G401.6 (cell line): ENCODE measurements at regions not wholly inside any gene's neighbourhood (a gene's known extent, or its start where the extent isn't known, plus 50 kb on each side); places are given as distances from the start of the nearest gene placed in this dataset.

Source experiments
- FAIRE-seq: peaks from 2 replicates; lab custom pipeline; 2012; peaks lifted over from hg19 to GRCh38; lab: Jason Lieb, UNC

DNA sequence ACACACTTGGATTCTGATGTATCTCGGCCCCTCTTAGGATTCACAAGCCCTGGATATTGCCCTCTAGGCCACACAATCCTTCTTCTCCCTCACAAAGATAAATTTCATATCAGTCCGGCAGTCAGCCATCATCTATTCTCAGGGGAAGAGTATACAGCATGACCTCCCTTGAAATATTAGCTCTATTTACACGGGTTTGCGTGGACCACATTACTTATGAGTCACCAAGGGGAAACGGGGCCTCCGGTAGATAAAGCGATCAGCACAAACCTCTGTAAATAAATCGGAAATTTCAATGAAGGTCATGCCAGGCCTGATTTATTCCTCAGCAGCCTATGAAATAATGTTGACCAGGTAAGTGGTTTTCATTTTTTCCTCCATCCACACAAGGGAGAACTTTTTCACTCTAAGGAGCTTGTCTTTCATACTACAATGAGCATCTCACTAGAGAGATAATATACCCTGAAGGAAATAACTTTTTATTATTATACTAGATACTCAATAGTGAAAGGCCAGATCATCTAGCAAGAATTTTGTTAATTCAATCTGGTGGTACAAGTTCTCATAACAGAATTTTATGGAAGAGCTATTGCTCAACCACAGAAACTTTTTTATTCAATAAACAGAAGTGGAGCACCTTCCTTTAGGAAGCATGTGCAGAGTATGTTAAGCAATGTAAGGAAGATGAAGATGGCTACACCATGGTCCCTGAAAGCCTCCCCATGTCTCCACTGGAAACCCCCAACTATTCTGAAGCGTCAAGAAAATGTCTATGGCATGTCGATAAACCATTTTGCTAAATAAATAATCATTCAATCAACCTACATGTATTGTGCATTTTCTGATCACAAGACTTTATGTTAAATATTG, 125.2 kb upstream of the PIK3C3 start:
- FAIRE-seq, result no peak

DNA sequence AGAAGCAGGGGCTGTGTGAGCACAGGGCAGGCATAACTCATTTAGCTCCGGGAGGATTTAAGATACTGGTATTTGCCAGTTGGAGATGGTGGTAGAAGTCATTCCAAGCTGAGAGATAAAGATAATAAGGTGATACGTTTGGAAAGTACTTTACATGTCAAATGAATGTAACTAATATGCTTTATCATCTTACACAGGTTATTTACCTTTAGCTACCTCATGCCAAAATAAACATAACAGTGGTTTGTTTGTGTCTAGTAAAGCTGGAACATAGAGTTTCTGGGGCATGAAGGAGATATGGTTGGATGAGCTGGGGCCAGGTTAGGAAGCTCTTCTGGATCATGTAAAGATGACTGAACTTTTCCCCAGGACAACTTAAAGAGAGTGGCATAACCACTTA, 126.9 kb upstream of the PIK3C3 start:
- FAIRE-seq, result no peak

DNA sequence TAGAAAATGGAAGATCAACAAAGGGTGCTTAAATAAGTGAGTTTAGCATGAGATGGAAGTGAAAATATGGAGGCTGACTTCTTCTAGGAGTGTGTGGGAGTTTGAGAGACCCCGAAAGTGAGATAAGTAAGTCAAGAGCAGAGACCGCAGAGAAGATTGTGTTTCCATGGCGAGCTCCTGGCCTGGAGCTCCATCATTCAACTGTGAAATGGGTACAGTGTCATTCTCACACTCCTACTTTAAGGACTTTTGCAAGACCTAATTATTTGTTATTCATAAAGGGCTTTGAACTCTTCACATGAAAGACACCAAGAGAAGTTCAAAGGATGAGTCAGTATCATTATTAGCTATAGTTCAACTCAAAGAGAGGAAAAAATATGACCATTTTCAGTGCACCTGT, 134.2 kb upstream of the PIK3C3 start:
- FAIRE-seq, result no peak

DNA sequence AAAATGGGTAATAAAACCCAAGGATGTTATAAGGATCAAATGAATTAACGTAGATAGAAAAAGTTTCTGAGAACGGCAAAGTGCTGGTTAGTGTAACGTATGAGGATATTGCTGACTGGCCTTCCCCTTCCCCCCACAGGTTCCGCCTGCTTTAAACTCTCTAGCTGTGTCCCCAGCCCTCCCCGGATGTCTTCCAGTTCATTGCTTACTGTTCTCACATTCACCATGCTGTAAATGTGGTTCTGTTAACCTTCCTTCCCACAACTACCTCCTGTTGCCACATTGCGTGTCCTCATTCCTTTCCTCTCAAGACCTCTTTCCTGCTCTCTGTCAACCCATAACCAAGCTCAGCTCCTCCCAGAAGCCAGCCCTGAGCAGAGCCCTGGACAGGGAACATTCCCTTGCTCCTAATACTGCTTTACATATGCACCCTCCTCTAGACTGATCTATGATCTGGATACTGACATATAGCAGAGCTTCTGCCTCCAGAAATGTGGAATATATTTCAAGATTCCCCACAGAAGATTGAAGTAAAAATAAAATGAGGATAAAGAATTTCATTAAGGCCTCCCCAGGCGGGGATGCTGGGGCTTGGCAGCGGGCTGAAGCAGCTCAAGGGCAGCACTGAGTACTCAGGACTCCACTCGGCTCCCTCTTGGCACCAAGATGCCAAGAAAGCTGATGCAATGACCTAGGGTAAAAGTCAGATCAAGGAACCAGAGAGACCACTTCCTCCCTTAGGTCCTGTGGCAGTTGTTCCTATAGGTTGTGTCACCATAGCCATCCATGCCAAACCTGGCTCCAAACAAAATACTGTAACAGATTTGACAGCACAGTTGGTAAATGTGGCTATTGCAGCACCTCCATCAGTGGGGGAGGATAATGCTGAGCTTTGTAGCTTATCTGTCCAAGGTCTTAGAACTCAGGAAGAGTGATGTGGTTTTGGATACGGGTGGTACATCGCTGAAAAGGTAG, 136.4 kb upstream of the PIK3C3 start:
- no peak for FAIRE-seq

DNA sequence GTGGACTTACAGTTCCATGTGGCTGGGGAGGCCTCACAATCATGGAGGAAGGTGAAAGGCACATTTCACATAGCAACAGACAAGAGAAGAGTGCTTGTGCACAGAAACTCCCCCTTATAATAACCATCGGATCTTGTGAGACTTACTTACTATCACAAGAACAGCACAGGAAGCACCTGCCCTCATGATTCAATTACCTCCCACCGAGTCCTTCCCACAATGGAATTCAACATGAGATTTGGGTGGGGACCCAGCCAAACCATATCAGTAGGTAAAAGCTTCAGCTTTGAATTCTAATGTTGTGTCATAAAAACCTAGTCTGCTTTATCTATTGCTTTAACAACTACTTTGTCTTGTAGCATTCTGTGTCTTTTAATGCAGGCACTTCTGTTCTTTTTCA, 140.4 kb upstream of the PIK3C3 start:
- FAIRE-seq, result no peak

DNA sequence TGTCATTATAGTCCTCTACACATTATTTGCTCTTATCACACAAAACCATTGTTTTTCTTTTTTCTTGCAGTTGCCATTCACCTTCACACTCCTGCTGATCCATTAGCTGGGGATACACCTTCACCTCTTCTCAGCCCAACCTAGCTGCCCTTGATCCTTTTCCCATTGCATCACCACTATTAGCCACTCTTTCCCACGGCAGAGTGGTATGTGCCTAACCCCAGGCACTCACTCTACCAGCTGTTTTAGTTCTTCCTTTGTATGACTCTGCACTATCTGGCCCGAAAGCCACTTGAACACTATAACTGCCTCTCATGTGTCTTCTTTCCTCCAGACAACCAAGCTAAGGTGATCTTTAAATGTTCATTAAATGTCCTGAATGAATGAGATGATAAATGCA, 145.4 kb upstream of the PIK3C3 start:
- no peak for FAIRE-seq

DNA sequence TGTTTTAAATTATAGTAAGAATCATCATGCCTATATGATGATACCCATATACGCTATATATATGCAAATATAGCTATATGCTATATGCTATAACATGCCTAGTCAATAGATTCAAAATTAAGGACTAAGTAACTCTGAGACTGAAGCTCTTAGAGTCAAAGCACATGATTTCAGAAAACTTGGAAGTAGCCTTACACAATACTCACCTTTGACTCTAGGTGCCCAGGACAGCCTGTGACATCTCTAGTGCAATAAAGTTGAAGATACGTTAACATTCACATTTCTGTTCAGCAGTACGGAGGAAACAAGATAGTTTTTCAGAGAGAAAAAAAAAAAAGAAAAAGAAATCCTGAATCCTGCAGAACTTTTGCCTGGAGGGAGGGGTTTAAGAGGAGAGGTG, 149.7 kb upstream of the PIK3C3 start:
- no peak for FAIRE-seq

DNA sequence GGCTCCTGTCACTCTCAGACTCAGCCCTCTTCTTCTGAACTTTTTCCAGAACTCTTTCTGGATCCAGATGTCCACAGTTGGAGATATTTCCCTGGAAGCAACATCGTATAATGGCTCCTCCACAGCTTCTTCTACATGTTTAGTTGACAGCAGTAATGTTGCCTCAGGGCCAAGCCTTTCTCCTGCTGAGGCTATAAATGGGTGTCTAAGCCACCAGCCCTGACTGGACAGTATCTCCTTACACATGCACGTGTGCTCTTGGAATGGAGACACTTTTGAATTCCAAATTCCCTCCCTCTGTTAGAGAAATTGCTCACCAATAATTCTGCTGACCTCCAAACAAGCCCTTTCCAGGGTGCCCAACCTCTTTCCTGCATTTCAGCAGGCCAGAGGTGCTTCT, 156.2 kb upstream of the PIK3C3 start:
- no peak for FAIRE-seq

DNA sequence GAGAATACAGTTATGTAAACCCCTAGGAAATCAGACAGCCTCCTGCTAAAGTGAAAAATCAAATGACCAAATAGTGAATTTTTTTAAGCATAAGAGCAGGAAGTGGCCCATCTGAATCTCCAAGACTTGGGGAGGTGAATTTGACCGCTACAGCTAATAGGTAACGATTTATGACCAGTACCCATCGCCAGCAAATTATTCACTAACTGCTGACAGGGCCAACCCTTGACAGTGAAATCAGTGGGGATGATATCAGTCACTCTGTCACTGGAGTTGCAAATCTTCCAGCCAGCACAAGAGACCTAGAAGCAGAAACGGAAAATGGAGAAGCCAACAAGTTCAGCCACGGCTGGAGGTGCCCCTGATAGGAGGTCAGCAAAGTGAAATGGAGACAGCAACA, 164.3 kb upstream of the PIK3C3 start:
- no peak for FAIRE-seq

DNA sequence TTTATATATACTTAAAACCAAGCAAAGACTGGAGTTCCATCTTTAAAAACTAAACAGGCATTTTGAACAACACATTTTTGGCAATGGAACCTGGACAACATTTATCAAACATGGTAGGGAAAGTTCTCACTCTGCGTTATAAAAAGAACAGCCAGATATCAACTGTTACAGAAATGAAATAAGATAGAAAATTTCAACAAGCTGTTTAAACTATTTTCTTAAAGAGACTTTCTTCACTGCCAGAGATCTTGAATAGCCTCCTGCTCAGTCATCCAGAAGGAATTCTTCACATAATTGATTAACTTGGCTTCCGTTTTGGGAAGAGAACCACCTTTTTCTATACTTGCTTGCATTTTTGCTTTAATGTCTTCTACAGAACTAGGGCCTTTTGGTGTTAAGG, 166.0 kb upstream of the PIK3C3 start:
- FAIRE-seq, result no peak

DNA sequence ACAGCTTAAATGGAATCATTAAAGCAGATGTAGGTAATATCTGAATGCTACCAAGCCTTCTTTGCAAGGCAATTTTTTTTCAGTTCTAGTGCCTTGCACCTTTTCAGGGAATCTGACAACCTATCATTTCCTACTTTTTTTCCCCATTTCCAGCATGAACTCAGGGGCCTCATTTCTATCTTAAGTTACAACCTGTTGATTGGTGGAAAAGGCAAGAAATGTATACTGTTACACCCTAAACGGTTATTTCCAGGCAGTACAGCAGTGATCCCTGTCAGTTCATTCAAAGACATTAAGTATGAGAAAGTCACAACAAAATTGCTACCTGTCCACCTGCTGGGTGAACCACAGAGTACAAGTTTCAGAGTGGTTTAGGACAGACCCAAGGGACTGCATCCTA, 171.2 kb upstream of the PIK3C3 start:
- FAIRE-seq, result no peak

DNA sequence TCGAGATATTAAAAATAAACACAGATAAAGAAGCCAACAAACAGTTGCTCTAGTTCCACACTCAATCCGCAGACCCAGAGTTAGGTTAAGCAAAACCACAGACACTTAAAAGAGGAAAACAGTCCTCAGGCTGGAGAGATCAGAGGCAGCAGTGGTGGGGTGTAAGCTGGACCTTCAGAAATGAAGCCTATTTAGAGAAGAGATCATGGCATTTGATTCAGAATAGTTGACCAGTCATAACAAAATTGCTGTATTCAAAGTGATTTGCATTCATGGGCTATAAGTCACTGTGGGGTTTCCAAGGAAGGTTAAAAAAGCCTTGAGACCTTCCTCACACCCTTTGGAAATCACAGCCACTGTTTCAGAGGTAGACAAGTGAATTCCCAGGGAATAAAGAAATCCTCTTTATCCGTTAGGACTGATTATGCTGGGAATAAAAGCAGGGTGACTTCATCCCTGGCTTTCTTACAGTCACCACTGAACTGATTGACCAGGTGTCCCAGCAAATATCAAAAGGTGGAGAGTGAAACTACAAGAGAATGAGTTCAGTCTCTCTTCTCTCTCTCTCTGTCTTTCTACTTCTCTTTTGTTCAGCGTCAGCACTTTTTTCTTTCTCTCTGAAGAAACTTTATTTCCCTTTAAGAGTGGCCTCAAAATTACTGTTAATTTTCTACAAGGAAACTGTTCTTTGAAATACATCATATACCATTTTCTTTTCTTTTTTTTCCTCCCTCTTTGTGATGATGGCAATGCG, 171.8 kb upstream of the PIK3C3 start:
- FAIRE-seq, result no peak

DNA sequence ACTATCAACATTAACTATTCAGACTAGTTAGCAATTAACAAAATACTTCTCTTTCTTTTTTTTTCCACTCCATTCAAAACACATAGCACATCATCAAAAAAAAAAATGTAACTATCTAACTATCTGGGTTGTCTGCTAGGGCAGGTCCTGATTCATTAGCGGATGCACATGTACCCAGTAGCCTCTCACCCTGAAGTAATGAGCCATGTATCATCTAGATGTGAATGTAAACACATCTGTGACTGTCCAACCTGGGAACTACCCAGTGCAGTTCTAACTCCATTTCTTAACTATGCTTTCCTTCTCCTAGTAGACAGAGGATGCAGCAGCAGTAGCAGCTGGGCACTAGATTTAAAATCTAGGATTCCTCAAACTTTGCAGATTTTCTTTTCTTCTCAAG, 183.1 kb upstream of the PIK3C3 start:
- FAIRE-seq, result no peak

DNA sequence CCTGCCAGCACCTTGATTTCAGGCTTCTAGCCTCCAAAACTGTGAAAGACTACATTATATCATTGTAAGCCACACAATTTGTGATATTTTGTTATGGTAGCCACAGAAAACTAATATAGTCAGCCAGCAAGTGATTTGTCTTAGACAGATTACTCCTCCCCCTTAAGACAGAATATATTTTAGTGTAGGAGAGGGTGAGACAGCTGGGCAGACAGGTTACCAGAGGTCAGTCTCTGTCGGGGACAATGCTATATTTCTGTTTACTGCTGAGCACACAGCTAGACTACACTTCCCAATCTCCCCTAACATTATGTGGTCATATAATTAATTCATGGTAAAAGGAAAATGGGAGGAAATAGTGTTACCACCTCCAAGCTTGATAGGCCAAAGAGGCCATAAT, 185.8 kb upstream of the PIK3C3 start:
- FAIRE-seq, result no peak

DNA sequence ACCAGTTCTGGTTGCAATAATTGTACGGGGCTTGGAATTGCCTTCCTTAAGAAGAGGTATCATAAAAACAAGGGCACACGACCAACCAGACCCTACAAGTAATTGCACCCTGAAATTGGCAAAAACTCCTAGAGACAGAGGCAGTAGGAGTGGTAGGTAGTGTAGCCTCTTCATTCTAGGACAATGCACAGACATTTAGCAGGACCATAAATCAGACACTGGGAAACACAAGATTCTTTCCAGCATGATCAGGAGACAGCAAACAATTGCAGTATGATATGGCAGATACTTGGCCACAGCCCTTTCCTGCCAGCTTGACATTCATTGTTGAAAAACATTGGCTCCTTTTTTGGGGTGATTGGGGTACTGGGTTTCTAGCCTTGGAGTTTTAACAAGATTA, 186.6 kb upstream of the PIK3C3 start:
- no peak for FAIRE-seq

DNA sequence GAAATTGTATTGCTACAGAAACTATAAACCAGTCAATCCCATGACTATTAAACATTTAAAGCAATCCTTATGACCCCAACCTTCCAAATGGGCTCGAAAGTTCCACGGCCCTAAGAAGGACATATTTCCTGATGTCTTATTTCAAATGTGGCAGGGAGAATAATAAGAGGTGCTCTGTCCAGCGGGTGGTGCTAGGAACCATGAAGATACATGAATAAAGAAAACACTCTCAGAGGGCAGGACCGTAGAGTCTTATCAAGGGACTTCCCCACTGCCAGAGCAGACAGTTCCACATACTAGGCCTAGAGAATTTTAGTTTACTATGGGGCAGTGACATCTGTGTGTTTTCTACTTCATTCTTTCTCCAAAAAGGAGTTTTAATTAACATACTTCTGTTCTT, 187.1 kb upstream of the PIK3C3 start:
- FAIRE-seq, result no peak

DNA sequence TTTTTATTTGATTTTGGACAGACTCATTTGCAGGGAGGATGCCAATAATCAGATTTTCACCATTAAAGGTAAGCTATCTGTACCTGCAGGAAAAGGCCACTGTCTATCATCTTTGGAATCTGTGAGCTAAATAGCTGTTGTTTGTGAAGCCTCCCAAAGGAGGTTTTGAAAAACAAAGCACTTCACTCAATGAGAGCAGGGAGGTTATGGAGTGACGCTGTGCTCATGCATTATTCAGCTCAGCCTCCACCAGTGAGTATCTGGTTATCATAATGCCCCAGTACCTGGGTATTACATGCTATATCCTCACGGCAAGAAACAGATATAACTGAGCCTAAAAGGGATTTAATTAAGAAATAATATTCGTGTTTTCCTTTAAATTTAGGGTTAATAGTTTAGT, 189.6 kb upstream of the PIK3C3 start:
- FAIRE-seq, result no peak

DNA sequence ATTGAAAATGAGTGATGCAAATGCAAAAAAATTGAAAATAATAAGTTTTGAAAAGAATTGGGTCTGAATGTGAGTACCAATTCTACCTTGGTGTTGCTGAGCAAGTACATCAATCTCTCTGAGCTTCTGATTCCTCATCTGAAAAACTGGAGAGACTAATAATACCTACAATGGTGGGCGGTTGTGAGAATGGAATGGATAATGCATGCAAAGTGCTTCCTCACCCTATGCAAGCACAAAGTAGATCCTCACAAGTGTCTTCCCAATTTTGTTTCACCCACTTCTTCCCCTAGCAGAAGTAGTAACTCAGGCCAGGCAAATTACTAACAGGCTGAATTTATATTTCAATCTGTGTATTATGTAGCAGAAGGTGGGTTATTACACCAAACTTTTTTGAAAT, 191.7 kb upstream of the PIK3C3 start:
- FAIRE-seq, result no peak

DNA sequence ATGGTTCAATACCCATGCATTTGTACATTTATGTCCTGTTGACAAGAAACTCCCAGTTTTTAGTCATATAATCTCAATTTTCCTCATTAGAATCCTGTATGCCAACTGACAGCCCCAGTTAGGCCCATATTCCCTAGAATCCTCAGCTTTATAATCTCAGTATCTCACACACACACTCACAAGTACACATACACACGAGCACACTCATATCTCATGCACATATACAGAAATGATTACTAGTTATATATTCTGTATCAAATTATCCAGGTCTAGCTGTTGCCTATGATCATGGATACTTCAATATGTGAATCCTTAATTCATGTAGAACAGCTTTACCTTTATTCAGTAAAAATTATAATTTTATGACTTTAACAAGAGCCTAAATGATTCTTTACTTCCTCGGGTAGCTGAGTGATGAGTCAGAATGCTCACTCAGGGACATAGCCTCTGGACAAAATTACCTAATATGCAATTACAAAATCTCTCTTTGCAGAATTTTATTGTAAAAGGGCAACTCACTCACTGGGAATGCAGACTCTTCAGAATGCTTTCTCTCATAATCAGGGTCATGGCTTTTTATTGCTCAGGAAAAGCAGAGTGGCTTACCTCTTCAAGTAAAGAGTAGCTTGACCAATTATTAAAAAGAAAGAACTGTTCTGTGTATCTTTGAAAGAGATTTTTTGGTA, 193.6 kb upstream of the PIK3C3 start:
- no peak for FAIRE-seq

DNA sequence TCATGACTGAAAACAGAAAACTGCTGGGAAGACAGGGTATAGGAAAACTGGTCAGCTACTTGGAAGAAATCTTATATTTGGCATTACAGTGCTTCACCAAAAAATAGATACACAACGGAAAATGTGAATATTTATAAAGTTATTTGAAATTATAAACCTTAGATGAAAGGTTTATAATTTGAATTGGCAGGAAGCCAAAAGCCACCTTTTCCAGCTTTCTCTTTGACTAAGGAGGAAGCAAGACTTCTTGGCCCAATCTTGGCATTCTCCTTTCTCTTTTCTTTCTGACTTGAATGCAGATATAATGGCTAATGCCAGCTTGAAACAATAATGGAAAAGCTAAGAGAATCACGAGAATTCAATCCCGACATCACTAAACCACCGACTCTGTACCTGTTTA, 196.5 kb upstream of the PIK3C3 start:
- FAIRE-seq, result no peak

DNA sequence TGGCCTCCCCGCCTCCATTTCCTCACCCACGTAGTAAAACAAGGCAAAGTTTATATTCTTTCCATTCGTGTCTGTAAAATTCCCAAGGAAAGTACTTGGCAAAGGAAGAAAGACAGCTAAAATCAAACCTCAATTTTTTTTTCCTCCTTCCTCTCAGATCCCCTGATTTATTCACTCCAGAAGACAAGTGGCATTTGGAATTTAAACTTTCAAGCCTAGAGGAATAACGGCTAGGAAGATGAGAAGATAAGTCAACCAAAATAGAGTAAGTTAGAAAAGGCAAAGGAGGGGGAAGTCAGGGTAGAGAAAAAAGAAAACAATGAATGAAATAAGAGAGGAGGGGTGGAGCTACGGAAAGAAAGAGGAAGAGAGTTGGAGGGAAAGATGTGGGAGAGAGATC, 198.9 kb upstream of the PIK3C3 start:
- FAIRE-seq, result no peak

DNA sequence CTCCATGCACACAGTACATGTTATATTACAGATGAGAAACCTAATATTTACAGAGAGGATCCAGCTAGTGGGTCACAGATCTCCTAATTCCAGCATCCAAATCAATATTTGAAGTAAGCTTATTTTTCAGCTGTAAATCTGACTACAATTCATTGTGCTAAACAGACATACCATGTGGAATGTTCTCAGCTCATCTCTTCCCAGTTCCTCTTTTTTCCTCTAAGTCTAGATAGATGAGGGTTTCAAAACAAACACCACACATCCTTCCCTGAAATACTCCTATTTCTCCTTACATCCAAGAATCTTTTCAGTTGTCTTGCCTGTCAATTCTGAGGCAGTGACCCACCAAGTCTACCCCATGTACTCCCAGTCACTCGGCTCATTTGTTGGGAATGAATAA, 200.7 kb upstream of the PIK3C3 start:
- no peak for FAIRE-seq
